ENCODE measurements at regions not wholly inside any gene's neighbourhood (a gene's known extent, or its start where the extent isn't known, plus 50 kb on each side); places are given as distances from the start of the nearest gene placed in this dataset.
"Not testable (repeated sequence)": the region's sequence is repeated elsewhere in the genome, so short reads cannot be mapped to it uniquely, and the experiment has no call there.

DNA sequence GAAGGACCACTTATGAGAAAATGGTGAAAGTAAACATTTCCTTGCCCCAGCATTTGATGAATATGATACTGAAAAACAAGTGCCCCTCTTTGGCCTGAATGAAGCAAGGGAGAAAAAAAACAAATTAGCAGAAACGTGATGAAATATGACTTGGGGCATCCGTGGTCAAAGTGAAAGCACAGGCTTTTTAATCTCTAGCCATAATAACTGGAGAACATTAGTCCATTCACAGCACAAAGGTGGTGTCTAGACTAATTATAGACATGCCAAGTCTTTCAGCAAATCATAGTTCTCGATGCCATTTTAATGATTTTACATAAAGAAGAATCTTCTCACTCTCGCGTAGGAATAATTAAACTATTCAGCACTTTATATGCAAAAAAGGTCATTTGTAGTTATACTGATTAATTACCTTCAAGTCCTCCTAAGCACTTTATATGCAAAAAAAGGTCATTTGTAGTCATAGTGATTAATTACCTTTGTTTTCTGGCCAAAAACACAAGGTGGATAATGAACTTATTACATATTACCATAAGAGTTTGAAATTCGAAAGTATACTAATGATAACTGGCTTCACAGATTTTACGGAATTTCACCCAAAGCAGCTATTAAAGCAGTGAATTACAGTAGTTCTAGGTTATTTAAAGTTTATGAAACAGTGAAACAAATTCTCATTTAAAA lies 121.6 kb downstream of the ZNF22 start:
- not testable (repeated sequence) for DNase-seq

DNA sequence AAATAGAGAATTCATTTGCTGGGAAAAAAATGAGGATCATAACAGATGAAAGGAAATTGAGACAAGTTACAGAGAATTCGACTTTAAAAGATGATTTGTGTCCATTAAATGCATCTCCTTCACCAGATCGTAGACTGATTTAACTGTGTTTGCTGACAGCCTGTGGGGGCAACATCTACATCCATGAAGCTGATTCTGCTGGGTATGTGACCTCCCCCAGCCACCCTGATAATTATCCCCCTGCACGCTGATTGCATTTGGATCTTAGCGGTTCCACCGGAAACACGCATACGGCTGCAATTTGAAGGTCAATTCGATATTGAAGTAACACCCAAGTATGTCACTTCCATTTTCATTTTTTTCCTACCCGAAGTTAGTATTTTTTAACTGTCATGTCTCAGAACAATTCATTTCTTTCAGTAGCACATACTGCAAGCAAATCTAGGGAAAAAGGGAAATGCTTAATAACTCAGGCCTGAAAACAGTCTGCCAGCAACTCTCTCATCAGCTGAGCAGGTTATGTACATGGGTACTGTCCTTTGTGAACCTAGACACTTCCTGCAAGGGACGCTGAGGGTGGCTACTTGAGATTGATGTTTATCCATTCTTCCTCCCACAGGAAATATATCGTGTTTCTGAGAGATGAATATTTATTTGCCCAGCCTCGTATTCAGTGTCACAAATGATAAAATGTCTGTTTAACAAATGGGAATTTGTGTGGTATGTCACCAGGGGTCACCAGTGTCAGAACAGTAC lies 134.9 kb downstream of the ZNF22 start:
- no peak for DNase-seq

DNA sequence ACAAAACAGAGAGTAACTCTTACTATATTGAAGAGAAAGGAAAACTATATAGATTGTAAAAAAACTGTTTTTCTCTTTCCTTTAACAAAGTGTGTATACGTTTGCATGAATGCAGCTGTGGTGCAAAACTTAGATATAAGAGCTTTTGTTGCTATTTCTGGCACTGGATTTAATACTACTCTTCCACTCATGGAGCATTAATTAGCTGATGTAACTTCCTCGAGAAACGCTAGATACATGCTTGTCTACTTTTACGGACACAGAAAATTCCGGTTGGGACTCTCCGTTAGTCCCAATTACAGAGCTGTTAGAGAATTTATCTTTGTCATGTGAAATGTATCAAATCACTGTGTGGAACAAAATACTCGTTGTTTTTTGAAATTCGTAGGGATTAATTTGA lies 135.5 kb downstream of the ZNF22 start:
- no peak for DNase-seq

DNA sequence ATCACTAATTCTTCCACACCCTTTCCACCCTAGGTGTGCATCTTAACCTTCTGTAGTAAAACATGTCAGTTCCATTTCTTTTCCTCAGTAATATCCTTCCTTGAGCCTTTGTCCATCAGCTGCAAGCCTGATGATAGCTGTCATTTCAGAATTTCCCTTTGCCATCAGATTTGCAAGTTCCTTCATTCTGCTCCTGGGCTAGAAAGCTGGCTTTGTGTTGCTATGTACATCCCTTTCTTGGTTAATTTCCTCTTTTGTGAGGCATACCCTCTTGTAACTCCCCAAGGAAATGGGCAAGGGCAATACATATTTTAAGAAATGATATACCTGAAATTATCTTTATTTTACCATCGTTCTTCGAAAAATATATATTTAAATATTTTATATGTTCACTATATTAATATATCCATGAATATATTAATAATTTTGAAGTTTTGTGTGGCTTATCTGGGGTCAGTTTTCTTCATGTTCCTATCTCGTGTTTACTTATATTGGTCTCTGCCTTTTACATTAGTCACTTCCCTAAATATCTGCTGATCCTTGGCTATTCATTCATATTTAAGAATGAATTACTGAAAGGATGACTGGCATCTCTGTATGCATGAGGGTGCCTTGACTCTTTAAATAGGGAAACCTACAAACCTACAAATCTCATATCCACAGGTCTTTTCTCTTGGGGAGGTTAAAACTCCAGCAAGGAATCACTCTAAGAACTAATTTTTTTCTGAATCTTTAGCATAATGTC lies 143.8 kb downstream of the ZNF22 start:
- no peak for DNase-seq

DNA sequence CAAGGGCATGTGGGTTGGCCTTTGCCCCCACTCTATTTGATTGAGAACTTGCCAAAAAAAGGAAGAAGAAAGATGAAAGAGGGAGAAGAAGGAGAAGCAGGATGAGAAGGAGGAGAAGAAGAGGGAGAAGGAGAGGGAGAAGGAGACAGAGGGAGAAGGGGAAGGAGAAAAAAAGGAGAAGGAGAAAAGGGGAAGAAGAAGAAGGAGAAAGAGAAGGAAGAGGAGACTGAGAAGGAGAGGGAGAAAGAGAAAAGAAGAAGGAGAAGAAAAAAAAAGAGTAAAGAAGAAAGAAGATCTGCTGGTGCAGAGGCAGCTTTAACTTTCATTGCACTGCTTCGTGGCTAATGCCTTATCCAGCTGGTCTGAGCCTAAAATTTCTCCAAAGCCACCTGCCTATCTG lies 144.4 kb downstream of the ZNF22 start:
- DNase-seq: not testable (repeated sequence)

DNA sequence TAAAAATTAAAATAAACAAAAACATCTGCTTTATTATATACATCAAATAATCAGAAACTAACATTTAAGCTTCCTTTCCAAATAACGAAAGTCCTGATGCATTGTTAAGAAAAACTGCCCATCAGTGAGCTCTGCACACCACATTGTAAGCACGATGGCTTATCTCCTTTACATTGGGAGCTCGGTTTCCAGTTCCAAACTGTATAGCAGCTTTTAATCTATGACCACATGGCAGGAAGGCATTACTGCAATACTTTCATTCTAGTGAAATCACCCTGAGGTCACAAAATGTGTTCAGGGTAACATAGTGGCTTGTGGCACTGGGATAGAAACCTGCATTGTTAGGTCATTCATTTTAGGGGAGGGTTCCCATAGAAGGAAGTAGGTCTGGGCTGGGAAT lies 146.3 kb downstream of the ZNF22 start:
- no peak for DNase-seq

DNA sequence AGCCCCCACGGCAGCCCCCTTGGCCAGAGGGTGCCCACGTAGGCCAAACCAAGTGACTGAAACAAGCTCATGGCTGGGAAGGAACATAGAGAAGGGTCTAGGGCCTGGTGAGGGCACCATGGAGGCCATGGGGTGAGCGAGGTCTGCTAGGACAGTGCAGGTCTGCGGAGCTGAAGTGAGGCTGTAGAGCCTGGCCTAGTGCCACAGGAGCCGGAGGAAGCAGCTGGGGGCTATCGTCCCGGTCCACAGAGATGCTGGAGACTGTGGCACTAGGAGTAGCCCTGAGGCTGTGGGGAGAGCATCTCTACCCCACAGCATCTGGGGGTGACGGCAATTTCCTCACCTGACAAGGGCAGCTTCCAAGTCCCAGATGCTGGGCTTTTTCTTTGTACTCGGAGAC lies 150.3 kb downstream of the ZNF22 start:
- no peak for DNase-seq

DNA sequence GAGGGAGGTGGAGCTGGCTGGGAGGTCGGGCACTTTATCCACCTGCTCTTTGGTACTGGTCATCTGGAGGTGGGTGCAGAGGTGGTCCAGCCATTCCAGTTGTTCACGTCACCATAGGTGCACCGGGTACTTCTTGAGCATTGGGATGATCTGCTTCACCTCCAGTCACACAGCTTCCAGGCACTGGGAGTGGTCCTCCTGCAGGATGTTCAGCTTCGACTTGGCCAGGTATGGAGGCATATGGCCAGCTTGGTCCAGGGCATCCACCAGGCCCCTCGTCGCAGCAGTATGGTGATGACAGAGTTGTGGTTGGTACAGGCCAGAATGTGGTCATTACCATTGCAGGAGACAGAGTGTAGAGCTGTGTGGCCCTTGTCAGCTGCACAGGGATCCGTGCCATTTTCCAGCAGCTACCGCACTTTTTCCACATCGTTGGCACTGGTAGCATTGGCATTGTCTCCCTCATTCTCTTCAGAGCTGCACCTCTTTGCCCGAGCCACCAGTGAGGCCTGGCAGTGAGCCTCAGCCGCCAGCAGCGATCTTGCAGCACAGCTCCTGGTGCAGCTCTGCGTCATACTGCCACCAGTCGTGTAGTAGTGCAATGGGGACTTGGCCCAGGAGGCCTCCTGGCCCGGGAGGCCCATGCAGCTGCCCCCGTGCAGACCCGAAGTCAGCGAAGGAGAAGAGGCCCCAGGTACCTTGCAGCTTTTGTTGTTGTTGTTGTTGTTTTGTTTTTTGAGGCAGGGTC lies 150.9 kb downstream of the ZNF22 start:
- DNase-seq: no peak

DNA sequence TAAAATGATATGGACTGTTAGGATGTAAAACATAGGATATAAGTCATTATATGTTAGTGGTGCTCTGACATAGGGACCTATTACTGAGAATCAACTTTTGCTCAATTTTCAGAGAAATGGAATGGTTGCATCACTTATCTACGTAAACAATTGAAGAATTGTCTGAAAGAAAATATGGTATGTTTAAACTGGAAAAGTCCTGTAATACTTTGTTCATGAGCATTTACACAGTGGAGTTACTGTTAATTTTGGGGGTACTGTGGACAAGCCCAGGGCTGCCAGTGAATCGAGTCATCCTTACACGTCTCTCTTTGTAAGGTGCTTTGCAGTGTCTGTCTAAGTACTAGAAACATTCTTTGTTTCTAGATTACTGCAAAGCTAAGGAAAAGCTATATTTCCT lies 152.0 kb downstream of the ZNF22 start:
- no peak for DNase-seq

DNA sequence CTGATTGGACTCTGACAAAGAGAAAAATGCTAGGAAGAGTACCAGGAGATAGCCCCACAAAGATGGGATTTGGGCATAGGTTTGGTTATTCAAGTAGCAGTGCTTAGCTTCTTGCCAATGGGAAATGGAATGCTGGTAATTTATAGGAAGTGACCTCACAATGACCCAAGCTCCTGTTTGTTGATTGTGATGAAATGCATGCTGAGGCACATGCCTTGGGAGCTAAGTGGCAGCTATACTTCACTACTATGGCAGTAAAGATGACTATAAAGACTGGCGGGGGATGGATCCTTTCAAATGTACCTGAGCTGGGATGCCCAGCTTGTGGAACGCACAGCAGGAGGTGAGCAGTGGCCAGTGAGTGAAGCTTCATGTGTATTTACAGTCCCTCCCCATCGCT lies 153.8 kb downstream of the ZNF22 start:
- DNase-seq: no peak

DNA sequence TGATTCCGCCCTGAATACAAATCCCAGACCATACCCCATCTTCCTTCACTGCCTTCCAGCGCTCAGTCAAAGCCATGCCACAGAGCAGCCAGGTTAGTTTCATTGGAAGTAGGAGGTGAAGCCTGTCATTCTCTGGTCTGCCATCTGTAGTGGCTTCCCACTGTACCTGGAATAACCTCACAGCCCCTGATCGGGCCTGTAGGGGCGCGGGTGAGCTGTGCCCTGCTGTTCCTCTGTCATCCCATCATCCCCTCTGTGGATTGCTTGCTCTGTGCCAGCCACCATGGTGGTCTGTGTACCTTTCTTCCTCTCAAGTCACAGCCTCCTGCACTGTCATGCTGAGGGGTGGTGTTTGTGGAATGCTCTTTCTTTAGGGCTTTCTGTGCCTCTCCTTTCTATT lies 155.1 kb downstream of the ZNF22 start:
- no peak for DNase-seq

DNA sequence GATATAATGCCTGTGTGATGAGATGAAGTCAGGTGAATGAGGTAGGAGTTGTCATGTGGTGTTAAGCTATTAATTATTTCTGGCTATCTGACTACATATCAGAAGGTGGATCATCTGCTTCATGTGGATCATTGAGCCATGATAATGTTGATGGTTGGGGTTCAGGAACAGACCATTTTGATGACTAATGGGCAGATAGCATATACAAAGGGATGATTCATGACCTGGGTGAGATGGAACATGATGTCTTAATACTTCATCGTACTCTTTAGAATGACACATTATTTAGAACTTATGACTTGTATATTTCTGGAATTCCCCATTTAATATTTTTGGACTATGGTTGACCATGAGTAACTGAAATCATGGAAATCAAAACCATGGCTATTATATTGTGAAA lies 155.1 kb downstream of the OR13A1 start:
- no peak for DNase-seq

DNA sequence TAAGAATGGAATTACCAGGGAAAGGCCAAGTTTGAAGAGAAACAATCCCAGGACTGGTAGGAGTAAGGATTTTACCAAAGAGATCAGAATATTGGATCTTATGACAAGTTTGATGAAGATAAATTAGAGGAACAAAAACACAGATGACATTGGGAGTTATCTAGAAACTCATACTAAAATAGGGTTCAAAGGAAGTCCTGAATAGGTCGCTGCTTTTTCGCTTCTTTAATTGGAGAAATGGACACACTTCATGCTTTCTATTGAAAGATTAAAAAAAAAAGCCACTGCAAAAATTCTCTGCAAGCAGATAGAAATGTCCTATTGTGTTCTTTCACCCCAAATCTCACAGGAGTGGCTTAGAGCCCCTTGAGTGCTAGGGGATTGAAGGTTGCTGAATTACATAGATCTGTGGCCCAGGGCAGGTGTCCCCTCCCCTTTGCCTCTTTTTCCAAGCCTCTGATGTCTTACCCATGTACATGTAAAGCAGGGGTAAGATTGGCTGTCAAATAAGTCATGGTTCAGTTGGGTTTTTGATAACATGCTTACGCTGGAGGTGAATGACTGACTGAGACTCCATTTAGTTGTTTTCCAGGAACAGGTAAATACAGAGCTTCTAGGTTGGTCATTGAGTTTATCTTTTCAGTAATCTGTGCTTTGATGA lies 152.0 kb downstream of the OR13A1 start:
- DNase-seq: no peak

DNA sequence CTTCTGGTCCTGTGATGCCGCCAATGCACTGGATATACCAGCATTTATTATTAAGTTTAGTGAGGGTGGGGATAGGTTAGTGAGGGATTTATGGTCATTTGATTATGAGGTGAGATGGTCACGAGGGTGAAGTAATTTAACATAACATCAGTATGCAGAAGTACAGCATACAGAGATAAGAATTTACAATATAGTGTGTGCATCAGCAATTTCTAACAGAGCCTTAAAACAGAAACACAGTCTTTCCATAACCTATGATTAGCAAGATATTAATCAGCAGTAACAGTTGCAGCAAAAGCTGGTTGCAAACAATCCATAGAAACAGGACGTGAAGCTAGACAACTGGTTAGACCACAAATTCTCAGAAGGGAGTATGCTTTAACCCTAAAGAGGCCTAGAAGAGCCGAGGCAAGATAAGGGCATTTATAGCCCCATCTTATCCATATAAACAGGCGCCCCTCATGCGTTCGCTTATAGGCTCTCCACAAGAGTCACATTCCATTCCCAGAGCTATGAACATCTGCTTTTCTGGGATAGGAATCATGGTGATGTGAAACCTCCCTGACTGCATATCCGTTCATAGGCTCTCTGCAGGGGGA lies 139.8 kb downstream of the OR13A1 start:
- DNase-seq: not testable (repeated sequence)

DNA sequence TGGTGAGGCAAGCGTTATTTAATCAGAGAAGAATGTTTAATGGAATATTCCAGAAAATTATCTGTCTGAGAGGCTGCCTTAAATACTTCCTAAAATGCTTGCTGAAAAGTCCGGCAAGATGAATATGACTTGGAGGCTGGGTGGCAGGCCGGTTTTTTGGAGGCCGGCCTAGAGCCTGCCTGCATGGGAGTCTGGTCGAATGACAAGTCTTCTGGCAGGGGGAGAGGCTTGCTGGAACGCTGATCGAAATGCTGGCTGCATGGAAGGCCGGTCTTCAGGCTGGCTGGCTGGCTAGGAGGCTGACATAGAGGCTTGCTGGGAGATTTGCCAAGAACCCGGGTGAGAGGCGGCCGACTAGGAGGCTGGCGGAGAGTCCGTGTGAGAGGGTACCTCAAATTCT lies 135.7 kb downstream of the OR13A1 start:
- no peak for DNase-seq

DNA sequence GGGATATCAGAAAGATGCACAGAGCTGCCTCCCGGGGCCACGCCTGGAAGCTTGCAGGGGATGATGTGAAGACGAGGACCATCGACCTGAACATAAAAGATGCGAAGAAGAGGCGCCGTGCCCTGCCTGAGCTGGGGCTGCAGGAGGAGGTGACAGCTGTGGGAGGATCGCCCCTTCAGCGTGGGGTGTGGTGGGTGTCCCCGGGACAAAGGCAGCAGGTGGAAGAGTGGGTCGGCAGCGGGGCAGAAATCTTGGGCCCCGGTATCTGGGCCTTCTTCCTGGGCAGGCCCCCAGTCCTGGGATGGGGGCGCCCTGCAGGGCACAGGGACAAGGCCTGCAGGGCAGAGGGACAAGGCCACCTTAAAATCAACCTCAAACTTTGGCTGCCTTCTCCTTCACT lies 134.9 kb downstream of the OR13A1 start:
- no peak for DNase-seq

DNA sequence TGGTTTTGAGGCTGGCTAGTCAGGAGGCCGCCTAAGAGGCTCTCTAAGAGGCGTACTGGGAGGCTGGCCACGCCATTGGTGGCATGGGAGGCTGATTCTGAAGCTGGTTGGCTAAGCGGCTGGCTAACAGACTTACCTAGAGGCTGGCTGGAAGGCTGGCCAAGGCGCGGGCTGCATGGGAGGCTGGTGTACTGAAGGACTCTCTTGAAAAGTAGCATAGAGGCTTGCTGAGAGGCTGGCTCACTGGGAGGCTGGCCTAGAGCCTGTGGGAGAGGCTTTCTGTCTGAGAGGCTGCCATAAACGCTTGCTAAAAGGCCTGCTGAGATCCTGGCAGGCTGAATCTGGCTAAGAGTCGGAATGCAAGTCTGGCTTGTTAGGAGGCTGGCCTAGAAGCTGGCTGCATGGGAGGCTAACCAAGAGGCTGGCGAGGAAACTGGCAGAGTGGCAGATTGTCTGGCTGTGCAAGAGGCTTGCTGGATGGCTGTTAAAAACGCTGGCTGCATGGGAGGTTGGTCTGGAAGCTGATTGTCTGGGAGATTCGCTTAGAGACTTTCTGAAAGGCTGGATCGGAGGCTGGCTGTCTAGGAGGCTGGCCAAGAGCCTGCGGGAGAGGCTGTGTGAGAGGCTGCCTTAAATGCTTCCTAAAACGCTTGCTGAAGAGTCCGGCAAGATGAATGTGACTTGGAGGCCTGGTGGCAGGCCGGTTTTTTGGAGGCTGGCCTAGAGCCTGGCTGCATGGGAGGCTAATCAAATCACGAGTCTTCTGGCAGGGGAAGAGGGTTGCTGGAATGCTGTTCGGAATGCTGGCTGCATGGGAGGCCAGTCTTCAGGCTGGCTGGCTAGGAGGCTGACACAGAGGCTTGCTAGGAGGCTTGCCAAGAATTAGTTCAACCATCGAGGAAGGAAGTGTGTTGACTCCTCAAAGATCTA lies 134.2 kb downstream of the OR13A1 start:
- DNase-seq: no peak

DNA sequence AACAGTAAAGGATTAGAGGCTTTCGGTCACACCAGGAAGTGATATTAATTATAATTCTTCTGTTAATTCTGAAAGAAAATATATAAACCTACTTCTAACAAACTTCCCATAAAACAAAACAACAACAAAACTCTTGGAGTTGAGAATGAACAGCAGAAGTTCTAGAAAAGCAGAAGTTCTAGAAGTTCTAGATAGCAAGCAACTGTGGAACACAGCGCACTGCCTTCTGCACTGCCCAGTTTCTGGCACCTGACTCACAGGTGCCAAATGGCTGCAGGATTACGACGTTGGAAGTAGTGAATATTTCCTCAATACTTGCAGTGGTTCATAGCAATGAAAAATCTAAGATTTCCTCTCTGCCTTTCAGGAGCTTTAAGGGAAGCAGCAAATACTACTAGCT lies 132.2 kb downstream of the OR13A1 start:
- DNase-seq: no peak

DNA sequence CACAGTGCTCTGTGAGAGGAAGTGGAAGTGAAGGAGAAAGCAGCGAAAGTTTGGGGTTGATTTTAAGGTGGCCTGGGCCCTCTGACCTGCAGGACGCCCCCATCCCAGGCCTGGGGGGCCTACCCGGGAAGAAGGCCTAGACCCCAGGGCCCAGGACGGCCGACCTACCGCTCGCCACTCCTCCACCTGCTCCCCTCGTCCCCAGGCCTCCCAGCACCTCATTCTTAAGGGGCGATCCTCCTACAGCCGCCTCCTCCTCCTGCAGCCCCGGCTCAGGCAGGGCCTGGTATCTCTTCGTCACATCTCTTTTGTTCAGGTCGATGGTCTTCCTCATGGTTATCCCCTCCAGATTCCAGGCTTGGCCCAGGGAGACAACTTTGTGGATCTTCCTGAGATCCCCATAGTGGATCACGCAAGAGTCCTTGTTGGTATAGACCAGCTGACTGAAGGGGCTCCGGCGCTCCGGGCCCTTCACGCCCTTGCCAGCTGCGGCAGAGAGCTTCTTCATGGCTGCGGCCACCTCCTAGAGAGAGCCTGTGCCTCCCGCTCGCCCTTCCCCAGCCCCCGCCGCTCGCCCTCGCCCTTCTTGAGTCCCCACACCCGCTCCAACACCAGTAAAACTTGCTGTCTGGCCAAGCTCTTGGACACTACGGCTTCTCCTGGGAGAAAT lies 117.5 kb downstream of the OR13A1 start:
- DNase-seq: no peak

DNA sequence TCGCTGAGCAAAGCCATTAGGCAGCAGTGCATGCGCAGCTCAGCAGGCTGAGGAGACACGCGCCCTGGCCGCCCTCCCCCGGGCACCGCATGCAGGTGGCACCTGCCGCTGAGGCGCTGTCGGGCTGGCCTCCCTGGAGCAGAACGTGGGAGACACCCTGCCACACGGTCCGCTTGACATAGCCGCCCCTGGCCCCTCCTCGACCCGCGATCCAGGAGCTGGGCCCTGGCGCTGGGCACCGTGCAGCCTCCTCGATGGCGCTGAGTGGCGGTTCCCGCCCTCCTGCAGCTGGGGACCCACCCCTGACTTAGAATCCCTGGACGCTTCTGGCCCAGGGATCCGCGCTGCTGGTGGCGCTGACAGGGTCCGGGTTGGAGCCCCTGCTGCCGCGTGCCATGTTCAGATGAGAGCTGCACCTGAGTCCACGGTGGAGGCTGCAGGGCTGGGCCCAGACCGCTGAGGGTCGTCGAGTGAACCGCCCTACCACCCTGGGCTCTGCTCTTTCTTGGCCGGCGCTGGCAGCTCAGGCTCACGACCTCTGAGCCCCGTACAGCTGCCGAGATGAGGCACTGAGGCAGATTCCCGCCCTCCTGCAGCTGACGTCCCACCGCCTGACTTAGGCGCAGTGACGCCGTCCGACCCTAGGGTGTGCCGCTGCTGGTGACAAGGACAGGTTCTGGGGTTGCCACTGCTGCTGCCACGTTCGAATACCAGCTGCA lies 116.8 kb downstream of the OR13A1 start:
- no peak for DNase-seq
